HEK293 (cell line): ENCODE measurements at regions not wholly inside any gene's neighbourhood (a gene's known extent, or its start where the extent isn't known, plus 50 kb on each side); places are given as distances from the start of the nearest gene placed in this dataset.
A peak's percentile ranks its signal among the peaks of the same experiment; 100 is the strongest.

Source experiments
- HIC1 ChIP-seq: fragments of 450-650 bp; formaldehyde crosslinking; IDR thresholded peaks from 2 replicates; pipeline ENCODE4 v1.5.1; 2016; ENCODE audit warnings: missing biosample characterization, missing genetic modification characterization
- KLF7 ChIP-seq: fragments of 450-650 bp; formaldehyde crosslinking; IDR thresholded peaks from 2 replicates; pipeline ENCODE4 v1.5.1; 2016; ENCODE audit warnings: missing biosample characterization, missing genetic modification characterization, borderline replicate concordance
- PRDM4 ChIP-seq: fragments of 450-650 bp; formaldehyde crosslinking; IDR thresholded peaks from 2 replicates; pipeline ENCODE4 v1.5.1; 2017; ENCODE audit warnings: missing biosample characterization, missing genetic modification characterization
- SP7 ChIP-seq: fragments of 450-650 bp; formaldehyde crosslinking; IDR thresholded peaks from 2 replicates; pipeline ENCODE4 v1.5.1; 2016; ENCODE audit warnings: missing biosample characterization, missing genetic modification characterization
- TRIM28 ChIP-seq: IDR thresholded peaks from 2 replicates; pipeline ENCODE4 v1.6.1; 2011; ENCODE audit warnings: low read length, control low read depth, borderline replicate concordance
- ZBTB26 ChIP-seq: fragments of 450-650 bp; formaldehyde crosslinking; optimal IDR thresholded peaks from 2 replicates; pipeline ENCODE3; 2016; ENCODE audit warnings: missing biosample characterization, mild to moderate bottlenecking, missing genetic modification characterization
- ZBTB8A ChIP-seq: fragments of 450-650 bp; formaldehyde crosslinking; IDR thresholded peaks from 2 replicates; pipeline ENCODE4 v1.5.1; 2016; ENCODE audit warnings: missing biosample characterization, missing genetic modification characterization
- ZFP3 ChIP-seq: fragments of 450-650 bp; formaldehyde crosslinking; IDR thresholded peaks from 2 replicates; pipeline ENCODE4 v1.5.1; 2016; ENCODE audit warnings: low read depth, missing biosample characterization, missing genetic modification characterization
- ZNF239 ChIP-seq: fragments of 450-650 bp; formaldehyde crosslinking; IDR thresholded peaks from 2 replicates; pipeline ENCODE4 v1.5.1; 2016; ENCODE audit warnings: missing biosample characterization, missing genetic modification characterization
- ZNF280C ChIP-seq: fragments of 450-650 bp; formaldehyde crosslinking; IDR thresholded peaks from 2 replicates; pipeline ENCODE4 v1.5.1; 2016; ENCODE audit warnings: missing biosample characterization, missing genetic modification characterization
- ZNF335 ChIP-seq: fragments of 450-650 bp; formaldehyde crosslinking; conservative IDR thresholded peaks from 2 replicates; pipeline ENCODE4 v1.5.1; 2016; ENCODE audit warnings: missing biosample characterization, missing genetic modification characterization
- ZNF366 ChIP-seq: fragments of 450-650 bp; formaldehyde crosslinking; conservative IDR thresholded peaks from 2 replicates; pipeline ENCODE4 v1.5.1; 2016; ENCODE audit warnings: missing biosample characterization, missing genetic modification characterization
- ZNF404 ChIP-seq: fragments of 450-650 bp; formaldehyde crosslinking; IDR thresholded peaks from 2 replicates; pipeline ENCODE4 v1.5.1; 2017; ENCODE audit warnings: missing biosample characterization, missing genetic modification characterization
- ZNF510 ChIP-seq: fragments of 450-650 bp; formaldehyde crosslinking; IDR thresholded peaks from 2 replicates; pipeline ENCODE4 v1.5.1; 2018; ENCODE audit warnings: mild to moderate bottlenecking, missing genetic modification characterization, missing biosample characterization; ENCODE audit not compliant: insufficient replicate concordance
- ZNF561 ChIP-seq: fragments of 450-650 bp; IDR thresholded peaks from 2 replicates; pipeline ENCODE4 v1.5.1; 2018; ENCODE audit warnings: missing biosample characterization, missing genetic modification characterization, borderline replicate concordance
- ZNF660 ChIP-seq: fragments of 450-650 bp; IDR thresholded peaks from 2 replicates; pipeline ENCODE4 v1.5.1; 2018; ENCODE audit warnings: missing biosample characterization, mild to moderate bottlenecking, missing genetic modification characterization
- ZNF677 ChIP-seq: fragments of 450-650 bp; IDR thresholded peaks from 2 replicates; pipeline ENCODE4 v1.5.0; 2018; ENCODE audit warnings: missing biosample characterization, mild to moderate bottlenecking, missing genetic modification characterization, moderate library complexity
- ZNF692 ChIP-seq: fragments of 450-650 bp; formaldehyde crosslinking; IDR thresholded peaks from 2 replicates; pipeline ENCODE4 v1.5.1; 2016; ENCODE audit warnings: missing biosample characterization, missing genetic modification characterization
- ZNF76 ChIP-seq: fragments of 450-650 bp; formaldehyde crosslinking; IDR thresholded peaks from 2 replicates; pipeline ENCODE4; 2016; ENCODE audit warnings: low read depth, missing biosample characterization, missing genetic modification characterization, borderline replicate concordance
- TF ChIP-seq, protein P1 (sequence below): fragments of 450-650 bp; formaldehyde crosslinking; IDR thresholded peaks from 2 replicates; pipeline ENCODE4 v1.5.1; 2017; ENCODE audit warnings: missing biosample characterization, mild to moderate bottlenecking, missing genetic modification characterization, moderate library complexity

DNA sequence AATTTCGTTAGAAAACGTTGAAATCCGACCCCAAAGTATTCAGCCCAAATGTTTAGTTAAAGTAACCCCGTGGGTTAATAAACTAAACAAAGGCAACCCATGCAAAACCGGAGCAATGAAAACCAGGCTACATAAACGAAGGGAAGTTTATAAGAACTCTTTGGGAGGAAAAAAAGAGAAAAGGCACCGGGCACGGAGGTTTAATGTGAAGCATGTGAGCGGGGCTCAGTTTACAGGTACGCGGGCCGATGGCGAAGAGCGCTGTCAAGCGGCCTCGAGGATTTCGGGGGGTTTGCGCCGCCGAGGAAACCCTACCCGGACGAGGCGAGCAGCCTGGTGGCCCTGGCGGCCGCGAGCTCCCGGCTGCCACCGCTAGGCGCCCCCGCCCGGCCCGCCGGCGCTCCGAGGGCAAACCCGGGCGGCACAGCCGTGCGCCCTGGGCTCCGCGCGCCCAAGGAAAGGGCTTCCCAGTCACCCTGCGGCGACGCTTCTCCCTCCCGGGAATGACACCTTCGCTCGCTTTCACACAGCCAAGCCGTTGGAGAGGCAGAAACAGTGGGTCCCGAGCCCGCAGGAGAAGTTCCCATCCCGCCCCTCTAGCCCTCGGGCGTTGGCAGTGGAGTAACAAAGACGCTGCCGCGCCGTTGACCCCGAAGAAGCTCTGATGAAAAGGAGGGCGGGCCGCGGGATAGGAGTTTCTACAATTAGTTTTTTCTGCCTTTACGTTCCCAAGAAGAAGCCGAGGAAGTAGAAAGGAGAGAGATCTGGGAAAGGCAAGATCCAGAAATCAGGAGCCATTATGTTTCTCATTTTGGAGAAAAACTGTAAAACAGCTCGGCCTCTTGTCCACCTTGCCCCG, 126.0 kb downstream of the TMEM174 start (continued):
- no peak for TF ChIP-seq ZNF280C (tag by site-specific recombination)
- no peak for TF ChIP-seq ZNF404
- TF ChIP-seq KLF7 (tag by site-specific recombination), result no peak
- no peak for TF ChIP-seq ZNF366 (tag by site-specific recombination)
- TF ChIP-seq ZBTB8A (tag by site-specific recombination), result peak; percentile 96
- peak; percentile 79; the same call in 1 of the 2 replicates for TF ChIP-seq ZNF660 (tag by site-specific recombination)
- TF ChIP-seq ZNF335, result peak; percentile 34; the same call in 1 of the 2 replicates
- TF ChIP-seq HIC1 (tag by site-specific recombination), result no peak
- TF ChIP-seq ZNF76, result 0 out of 2 replicates have a peak, but pooled peaks have one; percentile 45
- TF ChIP-seq ZNF561, result peak; percentile 41; the same call in 1 of the 2 replicates
- 0 out of 2 replicates have a peak, but pooled peaks have one; percentile 33 for TF ChIP-seq ZFP3 (tag by site-specific recombination)
- peak; percentile 50 for TF ChIP-seq ZBTB26 (tag by site-specific recombination)
- 0 out of 2 replicates have a peak, but pooled peaks have one; percentile 14 for TF ChIP-seq ZNF677 (tag by site-specific recombination)
- peak; percentile 35; the same call in 1 of the 2 replicates for TF ChIP-seq SP7 (tag by site-specific recombination)
- no peak for TF ChIP-seq TRIM28
- TF ChIP-seq ZNF692, result peak; percentile 51; the same call in 1 of the 2 replicates
- TF ChIP-seq, protein P1, sequence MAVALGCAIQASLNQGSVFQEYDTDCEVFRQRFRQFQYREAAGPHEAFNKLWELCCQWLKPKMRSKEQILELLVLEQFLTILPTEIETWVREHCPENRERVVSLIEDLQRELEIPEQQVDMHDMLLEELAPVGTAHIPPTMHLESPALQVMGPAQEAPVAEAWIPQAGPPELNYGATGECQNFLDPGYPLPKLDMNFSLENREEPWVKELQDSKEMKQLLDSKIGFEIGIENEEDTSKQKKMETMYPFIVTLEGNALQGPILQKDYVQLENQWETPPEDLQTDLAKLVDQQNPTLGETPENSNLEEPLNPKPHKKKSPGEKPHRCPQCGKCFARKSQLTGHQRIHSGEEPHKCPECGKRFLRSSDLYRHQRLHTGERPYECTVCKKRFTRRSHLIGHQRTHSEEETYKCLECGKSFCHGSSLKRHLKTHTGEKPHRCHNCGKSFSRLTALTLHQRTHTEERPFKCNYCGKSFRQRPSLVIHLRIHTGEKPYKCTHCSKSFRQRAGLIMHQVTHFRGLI (tag by site-specific recombination), result no peak
- TF ChIP-seq PRDM4 (tag by site-specific recombination), result no peak
- TF ChIP-seq ZNF510, result no peak
- TF ChIP-seq ZNF239 (tag by site-specific recombination), result no peak
- TF ChIP-seq, all 188 proteins: peak for 15
